ENCODE measurements at regions not wholly inside any gene's neighbourhood (a gene's known extent, or its start where the extent isn't known, plus 50 kb on each side); places are given as distances from the start of the nearest gene placed in this dataset.

DNA sequence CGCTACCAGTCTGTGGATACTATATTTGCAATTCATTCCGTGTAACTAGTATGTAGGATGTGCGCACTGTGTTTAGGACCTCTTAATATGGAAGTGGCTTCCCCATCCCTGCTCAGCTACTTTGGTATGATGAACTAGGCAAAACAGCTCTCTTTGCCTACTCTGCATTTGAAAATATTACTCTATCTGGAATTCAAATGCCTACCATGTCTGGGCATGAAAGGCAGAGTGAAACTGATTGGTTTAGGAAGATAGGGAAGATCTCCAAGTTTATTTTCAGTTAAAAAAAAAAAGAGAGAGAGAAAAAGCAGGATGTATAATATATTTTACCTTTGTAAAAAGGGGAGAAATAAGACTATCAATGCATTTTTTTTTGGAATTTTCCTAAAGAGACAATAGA is 74.1 kb upstream of the ELL2 start:
- TF ChIP-seq MAFK (IDR thresholded peaks at IDR 0.05; ENCODE audit: low read depth, low read length), result no peak
- TF ChIP-seq JUND (IDR thresholded peaks at IDR 0.05; ENCODE audit: low read length), result no peak
- TF ChIP-seq CTCF (IDR thresholded peaks at IDR 0.05; ENCODE audit: control extremely low read depth in 1 of 3, insufficient read depth in 1 of 3, low read depth in 1 of 3, low read length in 3 of 3), result no peak
- TF ChIP-seq, protein P1, sequence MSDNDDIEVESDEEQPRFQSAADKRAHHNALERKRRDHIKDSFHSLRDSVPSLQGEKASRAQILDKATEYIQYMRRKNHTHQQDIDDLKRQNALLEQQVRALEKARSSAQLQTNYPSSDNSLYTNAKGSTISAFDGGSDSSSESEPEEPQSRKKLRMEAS (IDR thresholded peaks at IDR 0.05), result no peak
- no peak for TF ChIP-seq POLR2AphosphoS5 (IDR thresholded peaks at IDR 0.05; ENCODE audit: low read depth, low read length)

All from H1 (cell line).